Dendritic cell treated with granulocyte-macrophage colony-stimulating factor and Interleukin-4, amounts not matched to agents 40 ng/mL and 50 ng/mL, for 4 days (primary cell): ENCODE measurements at regions not wholly inside any gene's neighbourhood (a gene's known extent, or its start where the extent isn't known, plus 50 kb on each side); places are given as distances from the start of the nearest gene placed in this dataset.
"Not testable (repeated sequence)": the region's sequence is repeated elsewhere in the genome, so short reads cannot be mapped to it uniquely, and the experiment has no call there.

Experiments
- H3K27ac Mint-ChIP-seq: one replicate; pipeline ENCODE4 v1.8.0; 2022; ENCODE audit warnings: mild to moderate bottlenecking, mixed read lengths
- H3K27me3 Mint-ChIP-seq: one replicate; pipeline ENCODE4 v1.8.0; 2022; ENCODE audit warnings: mild to moderate bottlenecking, mixed read lengths
- H3K36me3 Mint-ChIP-seq: one replicate; pipeline ENCODE4 v1.8.0; 2022; ENCODE audit warnings: low read depth, mixed read lengths
- H3K4me1 Mint-ChIP-seq: one replicate; pipeline ENCODE4 v1.8.0; 2022; ENCODE audit warnings: low read depth, mixed read lengths
- H3K4me3 Mint-ChIP-seq: one replicate; pipeline ENCODE4 v1.8.0; 2022; ENCODE audit warnings: mild to moderate bottlenecking, moderate library complexity, mixed read lengths
- H3K9me3 Mint-ChIP-seq: one replicate; pipeline ENCODE4 v1.8.0; 2022; ENCODE audit warnings: mixed read lengths
- intact Hi-C: fragments of 100-400 bp; cut with micrococcal nuclease; formaldehyde crosslinking; loops from one replicate; pipeline ENCODE4 v1.15.0; 2022

GRCh38 chr20:33926425-33926824, 67.3 kb upstream of the RALY start:
- H3K36me3 Mint-ChIP-seq: no peaks in the 10 kb centered on the region
- H3K9me3 Mint-ChIP-seq: no peaks in the 10 kb centered on the region
- peaks cover 3% of the 10 kb centered on the region for H3K27me3 Mint-ChIP-seq
- H3K4me3 Mint-ChIP-seq: no peak overlapping the region
- no peak overlapping the region for H3K27ac Mint-ChIP-seq
- intact Hi-C loops: no loop called here
- H3K4me1 Mint-ChIP-seq: no peaks in the 10 kb centered on the region

DNA sequence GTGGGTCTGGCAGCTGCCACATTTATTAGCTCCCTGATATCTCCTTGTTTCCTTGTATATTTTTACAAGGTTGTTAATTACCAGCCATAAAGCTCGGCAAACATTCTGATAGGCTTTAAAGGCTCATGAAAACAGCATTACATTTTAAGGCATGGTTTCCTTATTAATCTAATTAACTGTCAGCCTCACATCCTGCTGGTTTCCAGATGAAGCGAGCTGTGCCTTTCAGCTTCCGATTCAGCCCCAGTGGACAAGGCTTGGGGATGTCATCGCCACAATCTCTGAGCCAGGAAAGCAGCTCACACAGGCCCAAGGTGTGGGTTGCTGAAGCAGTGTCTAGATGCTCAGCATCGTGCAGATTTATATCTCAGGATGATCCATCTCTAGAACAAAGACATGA, 66.0 kb upstream of the RALY start:
- Mint-ChIP-seq H3K9me3 (no peaks in the 10 kb centered on the region), H3K36me3 (no peaks in the 10 kb centered on the region), H3K4me3 (no peak overlapping the region), H3K27me3 (peaks cover 3% of the 10 kb centered on the region), H3K4me1 (no peaks in the 10 kb centered on the region), H3K27ac (no peak overlapping the region)
- intact Hi-C loops: no loop called here

DNA sequence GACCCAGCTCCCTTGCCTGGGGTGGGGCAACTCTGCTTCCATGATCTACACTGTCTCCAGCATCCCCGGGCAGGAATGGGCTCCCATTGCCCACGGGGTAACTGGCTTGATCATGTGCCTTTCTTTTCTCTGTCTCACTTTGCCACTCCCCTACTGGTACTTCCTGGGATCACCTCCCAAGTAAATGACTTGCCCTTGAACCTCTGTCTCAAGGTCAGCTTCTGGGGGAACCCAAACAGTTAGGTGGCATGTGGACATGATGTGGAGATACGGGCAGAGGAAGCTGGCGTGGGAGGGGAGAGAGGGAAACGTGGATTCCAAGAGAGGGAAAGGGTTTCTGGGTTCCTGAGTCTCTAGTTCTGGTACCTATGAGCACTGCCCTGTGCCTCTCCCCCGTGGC, 63.8 kb upstream of the RALY start:
- H3K4me1 Mint-ChIP-seq: peaks cover 5% of the 10 kb centered on the region
- H3K9me3 Mint-ChIP-seq: no peaks in the 10 kb centered on the region
- H3K27me3 Mint-ChIP-seq: peaks cover 3% of the 10 kb centered on the region
- H3K36me3 Mint-ChIP-seq: no peaks in the 10 kb centered on the region
- H3K27ac Mint-ChIP-seq: no peak overlapping the region
- intact Hi-C loops: loop anchor here (5.0 kb wide), 1 partner anchor 197 kb away; no protein-coding TSS in a partner anchor
- H3K4me3 Mint-ChIP-seq: no peak overlapping the region

- intact Hi-C loops: loop anchor here (1.0 to 5.0 kb wide), 2 partner anchors 136 to 194 kb away; no protein-coding TSS in a partner anchor
- no peak overlapping the region for H3K4me3 Mint-ChIP-seq
- peaks cover 3% of the 10 kb centered on the region for H3K27me3 Mint-ChIP-seq
- H3K27ac Mint-ChIP-seq: peak overlapping the region; percentile 27
- no peaks in the 10 kb centered on the region for H3K36me3 Mint-ChIP-seq
- H3K4me1 Mint-ChIP-seq: peaks cover 5% of the 10 kb centered on the region
- no peaks in the 10 kb centered on the region for H3K9me3 Mint-ChIP-seq
Observed at GRCh38 chr20:33933469-33933909, 60.2 kb upstream of the RALY start.

DNA sequence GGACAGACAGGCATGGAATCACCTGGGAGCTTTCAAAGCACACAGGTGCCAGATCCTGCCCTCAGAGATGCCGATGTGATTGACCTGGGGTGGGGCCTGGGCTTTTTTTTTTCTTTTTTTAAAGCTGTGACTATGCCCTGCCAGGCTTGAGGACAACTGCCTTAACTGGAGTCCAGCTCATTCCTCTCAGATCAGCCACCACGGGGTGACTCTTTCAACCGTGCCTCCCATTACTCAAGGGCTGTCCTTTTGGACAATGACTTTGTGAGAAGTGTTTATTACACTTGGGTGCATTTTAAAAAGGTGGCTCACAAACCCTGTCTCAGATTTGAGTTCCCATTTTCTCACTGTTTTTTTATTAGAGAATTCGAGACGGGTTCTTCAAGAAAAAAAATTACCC, 57.1 kb upstream of the RALY start:
- Mint-ChIP-seq H3K27ac (no peak overlapping the region), H3K4me1 (peaks cover 5% of the 10 kb centered on the region), H3K27me3 (no peaks in the 10 kb centered on the region), H3K36me3 (no peaks in the 10 kb centered on the region), H3K9me3 (no peaks in the 10 kb centered on the region), H3K4me3 (no peak overlapping the region)
- intact Hi-C loops: no loop called here

GRCh38 chr20:33939031-33939430, 54.7 kb upstream of the RALY start:
- H3K27ac Mint-ChIP-seq, H3K36me3 Mint-ChIP-seq, intact Hi-C loops: not testable (repeated sequence)

DNA sequence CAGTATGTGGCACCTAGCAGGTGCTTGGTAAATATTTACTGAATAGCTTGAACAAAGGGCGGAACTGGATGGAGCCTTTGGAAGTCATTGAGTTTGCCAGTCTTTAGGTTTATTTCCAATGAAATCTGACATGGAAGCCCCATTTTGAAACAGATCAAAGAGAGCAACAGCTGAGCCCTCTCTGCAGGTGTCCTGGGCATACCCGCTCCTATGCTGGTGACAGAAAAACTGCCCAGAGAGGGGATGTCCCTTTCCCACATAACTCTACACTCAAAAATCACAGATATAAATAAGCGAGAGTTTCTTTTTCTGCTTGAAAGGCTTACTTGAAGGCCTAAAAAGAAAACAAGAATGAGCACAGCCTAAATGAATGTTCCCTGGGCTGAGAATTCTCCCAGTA, 53.0 kb upstream of the RALY start:
- H3K9me3 Mint-ChIP-seq: no peaks in the 10 kb centered on the region
- no peaks in the 10 kb centered on the region for H3K4me1 Mint-ChIP-seq
- intact Hi-C loops: no loop called here
- H3K36me3 Mint-ChIP-seq: no peaks in the 10 kb centered on the region
- no peak overlapping the region for H3K27ac Mint-ChIP-seq
- H3K27me3 Mint-ChIP-seq: no peaks in the 10 kb centered on the region
- H3K4me3 Mint-ChIP-seq: no peak overlapping the region

More at GRCh38 chr20:33939031-33939430, 54.7 kb upstream of the RALY start:
- not testable (repeated sequence) for H3K4me1 Mint-ChIP-seq, H3K27me3 Mint-ChIP-seq, H3K9me3 Mint-ChIP-seq, H3K4me3 Mint-ChIP-seq
